Panc1 (cell line): ENCODE measurements at regions not wholly inside any gene's neighbourhood (a gene's known extent, or its start where the extent isn't known, plus 50 kb on each side); places are given as distances from the start of the nearest gene placed in this dataset.

Source experiments
- ATAC-seq: fragments of 200-7000 bp; cut with Tn5 transposase; 2 replicates; pipeline ENCODE4 v1.9.1; 2020; ENCODE audit warnings: mild to moderate bottlenecking, moderate library complexity
- BruUV-seq: library from RNA; stranded (reverse); fragments of 400-500 nt; replicated peaks from 2 replicates; lab custom pipeline; 2021; lab: Mats Ljungman, UMichigan
- CTCF ChIA-PET: fragments of 300-600 bp; sonication (Branson Sonifier 250); formaldehyde crosslinking; loops from one replicate; lab custom pipeline; 2022; ENCODE audit warnings: antibody characterized with exemption; lab: Charles Lee
- POLR2A ChIA-PET: fragments of 300-600 bp; sonication (Branson Sonifier 250); formaldehyde crosslinking; loops from one replicate; lab custom pipeline; 2022; ENCODE audit warnings: antibody characterized with exemption; lab: Charles Lee
- DNase-seq: peaks from one replicate; pipeline ENCODE4 v3.0.0-alpha.2; 2010; ENCODE audit warnings: low read depth, low spot score
- H3K27ac ChIP-seq: 2 replicates; pipeline ENCODE4 v1.5.1; 2011; ENCODE audit warnings: mild to moderate bottlenecking, low read length, inconsistent platforms
- H3K27me3 ChIP-seq: fragments of 200-500 bp; sonication (Bioruptor generic); 2 replicates; pipeline ENCODE4 v1.6.0; 2014; ENCODE audit warnings: low read length, inconsistent platforms; ENCODE audit not compliant: control insufficient read depth, insufficient read depth
- H3K36me3 ChIP-seq: fragments of 200-500 bp; sonication (Bioruptor generic); 2 replicates; pipeline ENCODE4 v1.5.1; 2014; ENCODE audit warnings: inconsistent platforms, mild to moderate bottlenecking, low read length, moderate library complexity; ENCODE audit not compliant: control insufficient read depth, insufficient read depth
- H3K4me1 ChIP-seq: 2 replicates; pipeline ENCODE4 v1.5.1; 2011; ENCODE audit warnings: inconsistent platforms, mild to moderate bottlenecking, low read length, moderate library complexity; ENCODE audit not compliant: control insufficient read depth, insufficient read depth
- H3K4me3 ChIP-seq, 2 experiments: 2 replicates each; pipeline ENCODE4 v1.5.1; 2011 to 2012; ENCODE audit warnings: low read depth in 2 of 2, low read length in 2 of 2, mild to moderate bottlenecking in 2 of 2, inconsistent platforms in 1 of 2, moderate library complexity in 1 of 2
- H3K9me3 ChIP-seq: fragments of 200-500 bp; sonication (Bioruptor generic); 2 replicates; pipeline ENCODE4 v1.5.1; 2014; ENCODE audit warnings: low read depth, mild to moderate bottlenecking, inconsistent platforms, low read length, moderate library complexity; ENCODE audit not compliant: control insufficient read depth, insufficient read depth
- POLR2AphosphoS5 ChIP-seq: IDR thresholded peaks from 2 replicates; pipeline ENCODE4 v1.6.1; 2012; ENCODE audit warnings: mild to moderate bottlenecking, low read depth, low read length, moderate library complexity
- SIN3A ChIP-seq: IDR thresholded peaks from 2 replicates; pipeline ENCODE4 v1.6.1; 2012; ENCODE audit warnings: low read depth, mild to moderate bottlenecking, low read length, moderate library complexity, borderline replicate concordance; ENCODE audit not compliant: insufficient read depth
- TCF7L2 ChIP-seq: IDR thresholded peaks from 2 replicates; pipeline ENCODE4 v1.6.1; 2011; ENCODE audit warnings: mild to moderate bottlenecking, low read depth, low read length, inconsistent platforms
- in situ Hi-C: cut with HindIII; loops from 2 replicates; pipeline ENCODE4 v1.10.0; 2016; ENCODE audit warnings: low sequenced_read_pairs, low pct_unique_long_range_greater_than_20kb
- intact Hi-C: fragments of 100-400 bp; cut with micrococcal nuclease; formaldehyde crosslinking; loops from one replicate; pipeline ENCODE4 v1.10.0; 2022; ENCODE audit not compliant: unreplicated experiment
- TF ChIP-seq, protein P1 (sequence below), 2 experiments: IDR thresholded peaks; 2 replicates each; pipeline ENCODE4 v1.6.1; 2011 to 2012; ENCODE audit warnings: low read depth in 2 of 2, control low read depth in 1 of 2, low read length in 1 of 2, mild to moderate bottlenecking in 1 of 2, moderate library complexity in 1 of 2; ENCODE audit not compliant: insufficient read depth in 1 of 2
- TF ChIP-seq, protein P2 (sequence below): fragments of 450-650 bp; IDR thresholded peaks from 2 replicates; pipeline ENCODE4 v1.5.1; 2017; ENCODE audit warnings: mild to moderate bottlenecking

DNA sequence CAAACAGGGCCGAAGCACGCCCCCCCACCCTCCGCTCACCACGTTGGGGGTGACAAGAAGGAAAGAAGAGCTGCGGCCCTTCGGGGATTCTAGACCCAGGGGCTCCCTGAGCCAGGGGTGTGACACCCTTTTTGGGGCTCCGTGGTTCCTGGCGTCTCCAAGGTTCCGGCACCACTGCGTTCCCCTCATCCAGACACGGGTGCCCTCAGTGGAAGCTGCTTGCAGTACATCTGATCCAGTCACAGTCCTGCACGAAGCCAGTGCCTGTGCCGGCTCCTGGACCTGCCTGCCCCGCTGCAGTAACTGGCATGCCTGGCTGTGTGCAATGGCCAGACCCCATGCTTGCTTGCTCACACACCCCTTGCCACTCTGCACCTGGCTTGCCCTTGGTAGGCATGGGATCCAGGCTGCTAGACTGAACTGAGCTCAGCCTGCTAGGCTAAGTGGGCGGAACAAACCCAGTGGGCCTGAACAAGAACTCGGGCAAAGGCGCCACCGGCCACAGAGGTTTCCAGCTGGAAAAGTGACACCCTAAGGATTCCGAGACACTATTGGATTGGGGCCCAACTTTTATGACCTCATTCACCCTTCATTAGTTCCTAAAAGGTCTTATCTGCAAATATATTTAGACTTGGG, 420.4 kb upstream of the AGA start:
- no peaks in the 10 kb centered on the region for H3K9me3 ChIP-seq
- H3K36me3 ChIP-seq = no peaks in the 10 kb centered on the region
- H3K27ac ChIP-seq = no peak overlapping the region
- ATAC-seq (no peak), DNase-seq (no peak)
- in situ Hi-C loops (no loop called here), intact Hi-C loops (no loop called here)
- BruUV-seq = no TSS peak
- ChIA-PET CTCF (no interaction called here), POLR2A (no interaction called here)
- TF ChIP-seq POLR2AphosphoS5 = no peak
- TF ChIP-seq, protein P1, sequence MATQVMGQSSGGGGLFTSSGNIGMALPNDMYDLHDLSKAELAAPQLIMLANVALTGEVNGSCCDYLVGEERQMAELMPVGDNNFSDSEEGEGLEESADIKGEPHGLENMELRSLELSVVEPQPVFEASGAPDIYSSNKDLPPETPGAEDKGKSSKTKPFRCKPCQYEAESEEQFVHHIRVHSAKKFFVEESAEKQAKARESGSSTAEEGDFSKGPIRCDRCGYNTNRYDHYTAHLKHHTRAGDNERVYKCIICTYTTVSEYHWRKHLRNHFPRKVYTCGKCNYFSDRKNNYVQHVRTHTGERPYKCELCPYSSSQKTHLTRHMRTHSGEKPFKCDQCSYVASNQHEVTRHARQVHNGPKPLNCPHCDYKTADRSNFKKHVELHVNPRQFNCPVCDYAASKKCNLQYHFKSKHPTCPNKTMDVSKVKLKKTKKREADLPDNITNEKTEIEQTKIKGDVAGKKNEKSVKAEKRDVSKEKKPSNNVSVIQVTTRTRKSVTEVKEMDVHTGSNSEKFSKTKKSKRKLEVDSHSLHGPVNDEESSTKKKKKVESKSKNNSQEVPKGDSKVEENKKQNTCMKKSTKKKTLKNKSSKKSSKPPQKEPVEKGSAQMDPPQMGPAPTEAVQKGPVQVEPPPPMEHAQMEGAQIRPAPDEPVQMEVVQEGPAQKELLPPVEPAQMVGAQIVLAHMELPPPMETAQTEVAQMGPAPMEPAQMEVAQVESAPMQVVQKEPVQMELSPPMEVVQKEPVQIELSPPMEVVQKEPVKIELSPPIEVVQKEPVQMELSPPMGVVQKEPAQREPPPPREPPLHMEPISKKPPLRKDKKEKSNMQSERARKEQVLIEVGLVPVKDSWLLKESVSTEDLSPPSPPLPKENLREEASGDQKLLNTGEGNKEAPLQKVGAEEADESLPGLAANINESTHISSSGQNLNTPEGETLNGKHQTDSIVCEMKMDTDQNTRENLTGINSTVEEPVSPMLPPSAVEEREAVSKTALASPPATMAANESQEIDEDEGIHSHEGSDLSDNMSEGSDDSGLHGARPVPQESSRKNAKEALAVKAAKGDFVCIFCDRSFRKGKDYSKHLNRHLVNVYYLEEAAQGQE (IDR thresholded peaks at IDR 0.05; ENCODE audit: insufficient read depth in 1 of 2, low read depth in 2 of 2, low read length in 1 of 2) = no peak
- TF ChIP-seq SIN3A = no peak
- TF ChIP-seq TCF7L2 = no peak
- TF ChIP-seq, protein P2, sequence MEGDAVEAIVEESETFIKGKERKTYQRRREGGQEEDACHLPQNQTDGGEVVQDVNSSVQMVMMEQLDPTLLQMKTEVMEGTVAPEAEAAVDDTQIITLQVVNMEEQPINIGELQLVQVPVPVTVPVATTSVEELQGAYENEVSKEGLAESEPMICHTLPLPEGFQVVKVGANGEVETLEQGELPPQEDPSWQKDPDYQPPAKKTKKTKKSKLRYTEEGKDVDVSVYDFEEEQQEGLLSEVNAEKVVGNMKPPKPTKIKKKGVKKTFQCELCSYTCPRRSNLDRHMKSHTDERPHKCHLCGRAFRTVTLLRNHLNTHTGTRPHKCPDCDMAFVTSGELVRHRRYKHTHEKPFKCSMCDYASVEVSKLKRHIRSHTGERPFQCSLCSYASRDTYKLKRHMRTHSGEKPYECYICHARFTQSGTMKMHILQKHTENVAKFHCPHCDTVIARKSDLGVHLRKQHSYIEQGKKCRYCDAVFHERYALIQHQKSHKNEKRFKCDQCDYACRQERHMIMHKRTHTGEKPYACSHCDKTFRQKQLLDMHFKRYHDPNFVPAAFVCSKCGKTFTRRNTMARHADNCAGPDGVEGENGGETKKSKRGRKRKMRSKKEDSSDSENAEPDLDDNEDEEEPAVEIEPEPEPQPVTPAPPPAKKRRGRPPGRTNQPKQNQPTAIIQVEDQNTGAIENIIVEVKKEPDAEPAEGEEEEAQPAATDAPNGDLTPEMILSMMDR = no peak
- no peak overlapping the region for H3K4me3 ChIP-seq
- no peaks in the 10 kb centered on the region for H3K4me1 ChIP-seq
- H3K27me3 ChIP-seq = no peaks in the 10 kb centered on the region

DNA sequence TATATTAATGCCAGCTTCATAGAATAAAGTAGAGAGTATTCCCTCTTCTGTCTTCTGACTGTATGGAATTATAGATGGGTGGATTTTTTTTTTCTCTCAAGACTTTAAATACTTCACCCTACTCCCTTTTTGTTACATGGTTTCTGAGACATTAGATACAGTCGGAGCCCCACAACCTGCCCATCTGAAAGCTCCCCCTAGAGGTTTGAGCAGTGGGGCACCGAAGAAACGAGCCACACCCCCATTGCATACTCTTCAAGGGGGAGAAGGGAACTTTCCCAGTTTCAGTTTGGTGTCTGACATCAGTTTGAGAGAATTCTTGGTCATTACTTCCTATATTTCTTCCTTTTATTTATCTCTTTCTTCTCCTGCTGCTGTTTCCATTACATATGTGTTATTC, 437.6 kb upstream of the AGA start:
- no peak for ATAC-seq
- Histone ChIP-seq H3K9me3 (no peaks in the 10 kb centered on the region), H3K27ac (no peak overlapping the region), H3K27me3 (no peaks in the 10 kb centered on the region), H3K4me1 (no peaks in the 10 kb centered on the region), H3K36me3 (no peaks in the 10 kb centered on the region), H3K4me3 (no peak overlapping the region)
- BruUV-seq = no TSS peak
- TF ChIP-seq TCF7L2 = no peak
- TF ChIP-seq, protein P2 = no peak
- no peak for TF ChIP-seq POLR2AphosphoS5
- no peak for TF ChIP-seq SIN3A
- TF ChIP-seq, protein P1 (IDR thresholded peaks at IDR 0.05; ENCODE audit: insufficient read depth in 1 of 2, low read depth in 2 of 2, low read length in 1 of 2) = no peak
- DNase-seq = no peak
- POLR2A ChIA-PET = no interaction called here
- CTCF ChIA-PET = no interaction called here
- in situ Hi-C loops = no loop called here
- intact Hi-C loops = no loop called here
